ENCODE measurements at regions not wholly inside any gene's neighbourhood (a gene's known extent, or its start where the extent isn't known, plus 50 kb on each side); places are given as distances from the start of the nearest gene placed in this dataset.

DNA sequence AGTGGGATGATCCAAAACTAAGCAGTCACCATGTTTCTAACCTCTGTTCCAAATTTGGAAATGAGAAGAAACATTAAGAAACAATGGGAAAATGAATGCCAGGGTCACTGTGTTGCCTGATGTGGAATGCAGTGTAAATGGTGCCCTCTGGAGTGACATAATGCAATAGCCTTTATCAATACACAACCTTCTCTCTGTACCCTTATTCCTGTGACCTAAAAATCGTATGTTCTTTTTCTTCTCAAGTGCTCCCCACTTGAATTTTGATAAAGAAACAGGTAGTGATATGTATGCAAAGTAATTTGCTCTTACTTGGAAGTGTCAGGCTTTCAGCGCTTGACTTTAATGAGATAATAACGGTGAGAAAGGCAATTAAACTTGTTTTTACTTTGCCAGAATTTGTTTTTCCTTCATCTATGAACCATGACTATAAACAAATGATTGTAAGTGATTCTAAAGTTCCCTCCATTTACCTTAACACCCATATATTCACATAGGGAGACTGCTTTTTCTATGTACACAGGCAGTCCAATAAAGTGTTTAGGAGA, 145.8 kb upstream of the THRB start (continued):
- TF ChIP-seq, protein P1, sequence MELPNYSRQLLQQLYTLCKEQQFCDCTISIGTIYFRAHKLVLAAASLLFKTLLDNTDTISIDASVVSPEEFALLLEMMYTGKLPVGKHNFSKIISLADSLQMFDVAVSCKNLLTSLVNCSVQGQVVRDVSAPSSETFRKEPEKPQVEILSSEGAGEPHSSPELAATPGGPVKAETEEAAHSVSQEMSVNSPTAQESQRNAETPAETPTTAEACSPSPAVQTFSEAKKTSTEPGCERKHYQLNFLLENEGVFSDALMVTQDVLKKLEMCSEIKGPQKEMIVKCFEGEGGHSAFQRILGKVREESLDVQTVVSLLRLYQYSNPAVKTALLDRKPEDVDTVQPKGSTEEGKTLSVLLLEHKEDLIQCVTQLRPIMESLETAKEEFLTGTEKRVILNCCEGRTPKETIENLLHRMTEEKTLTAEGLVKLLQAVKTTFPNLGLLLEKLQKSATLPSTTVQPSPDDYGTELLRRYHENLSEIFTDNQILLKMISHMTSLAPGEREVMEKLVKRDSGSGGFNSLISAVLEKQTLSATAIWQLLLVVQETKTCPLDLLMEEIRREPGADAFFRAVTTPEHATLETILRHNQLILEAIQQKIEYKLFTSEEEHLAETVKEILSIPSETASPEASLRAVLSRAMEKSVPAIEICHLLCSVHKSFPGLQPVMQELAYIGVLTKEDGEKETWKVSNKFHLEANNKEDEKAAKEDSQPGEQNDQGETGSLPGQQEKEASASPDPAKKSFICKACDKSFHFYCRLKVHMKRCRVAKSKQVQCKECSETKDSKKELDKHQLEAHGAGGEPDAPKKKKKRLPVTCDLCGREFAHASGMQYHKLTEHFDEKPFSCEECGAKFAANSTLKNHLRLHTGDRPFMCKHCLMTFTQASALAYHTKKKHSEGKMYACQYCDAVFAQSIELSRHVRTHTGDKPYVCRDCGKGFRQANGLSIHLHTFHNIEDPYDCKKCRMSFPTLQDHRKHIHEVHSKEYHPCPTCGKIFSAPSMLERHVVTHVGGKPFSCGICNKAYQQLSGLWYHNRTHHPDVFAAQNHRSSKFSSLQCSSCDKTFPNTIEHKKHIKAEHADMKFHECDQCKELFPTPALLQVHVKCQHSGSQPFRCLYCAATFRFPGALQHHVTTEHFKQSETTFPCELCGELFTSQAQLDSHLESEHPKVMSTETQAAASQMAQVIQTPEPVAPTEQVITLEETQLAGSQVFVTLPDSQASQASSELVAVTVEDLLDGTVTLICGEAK (IDR thresholded peaks at IDR 0.05; ENCODE audit: borderline replicate concordance), result no peak
- TF ChIP-seq POLR2AphosphoS2 (IDR thresholded peaks at IDR 0.05; ENCODE audit: low read depth, low read length), result no peak
- TF ChIP-seq, protein P2, sequence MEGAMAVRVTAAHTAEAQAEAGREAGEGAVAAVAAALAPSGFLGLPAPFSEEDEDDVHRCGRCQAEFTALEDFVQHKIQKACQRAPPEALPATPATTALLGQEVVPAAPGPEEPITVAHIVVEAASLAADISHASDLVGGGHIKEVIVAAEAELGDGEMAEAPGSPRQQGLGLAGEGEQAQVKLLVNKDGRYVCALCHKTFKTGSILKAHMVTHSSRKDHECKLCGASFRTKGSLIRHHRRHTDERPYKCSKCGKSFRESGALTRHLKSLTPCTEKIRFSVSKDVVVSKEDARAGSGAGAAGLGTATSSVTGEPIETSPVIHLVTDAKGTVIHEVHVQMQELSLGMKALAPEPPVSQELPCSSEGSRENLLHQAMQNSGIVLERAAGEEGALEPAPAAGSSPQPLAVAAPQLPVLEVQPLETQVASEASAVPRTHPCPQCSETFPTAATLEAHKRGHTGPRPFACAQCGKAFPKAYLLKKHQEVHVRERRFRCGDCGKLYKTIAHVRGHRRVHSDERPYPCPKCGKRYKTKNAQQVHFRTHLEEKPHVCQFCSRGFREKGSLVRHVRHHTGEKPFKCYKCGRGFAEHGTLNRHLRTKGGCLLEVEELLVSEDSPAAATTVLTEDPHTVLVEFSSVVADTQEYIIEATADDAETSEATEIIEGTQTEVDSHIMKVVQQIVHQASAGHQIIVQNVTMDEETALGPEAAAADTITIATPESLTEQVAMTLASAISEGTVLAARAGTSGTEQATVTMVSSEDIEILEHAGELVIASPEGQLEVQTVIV (IDR thresholded peaks at IDR 0.05; ENCODE audit: borderline replicate concordance, partially characterized antibody), result no peak
- TF ChIP-seq TCF12 (IDR thresholded peaks at IDR 0.05; ENCODE audit: low read depth, low read length), result no peak
- no peak for TF ChIP-seq CHD1 (IDR thresholded peaks at IDR 0.05; ENCODE audit: low read depth, low read length)
- TF ChIP-seq RUNX3 (IDR thresholded peaks at IDR 0.05; ENCODE audit: low read length), result no peak
- no peak for TF ChIP-seq IRF4 (IDR thresholded peaks at IDR 0.05; ENCODE audit: low read depth, low read length)

Measured in GM12878 (cell line).